AG04450 (cell line): ENCODE measurements at regions not wholly inside any gene's neighbourhood (a gene's known extent, or its start where the extent isn't known, plus 50 kb on each side); places are given as distances from the start of the nearest gene placed in this dataset.

ENCODE experiments used
- CTCF ChIA-PET: fragments of 300-600, 350-600 bp; formaldehyde crosslinking; extraction: SDS; loops from one replicate; lab custom pipeline; 2022; ENCODE audit warnings: antibody characterized with exemption, inconsistent platforms; lab: Charles Lee
- POLR2A ChIA-PET: fragments of 350-600 bp; formaldehyde crosslinking; extraction: SDS; loops from one replicate; lab custom pipeline; 2021; ENCODE audit warnings: antibody characterized with exemption, inconsistent platforms; lab: Yijun Ruan, JAX
- DNase-seq: peaks from one replicate; pipeline ENCODE4 v3.0.0-alpha.2; 2011; ENCODE audit warnings: low read depth, low spot score
- H3K27ac ChIP-seq: one replicate; pipeline ENCODE4 v1.5.1; 2012; ENCODE audit warnings: low read depth, low read length, control low read depth
- H3K27me3 ChIP-seq: one replicate; pipeline ENCODE4 v1.6.0; 2012; ENCODE audit warnings: low read length; ENCODE audit not compliant: control insufficient read depth, insufficient read depth
- H3K4me3 ChIP-seq: 2 replicates; pipeline ENCODE4 v1.5.1; 2011; ENCODE audit warnings: mild to moderate bottlenecking, low read depth, low read length, control low read depth
- H3K9me3 ChIP-seq: 2 replicates; pipeline ENCODE4 v1.5.1; 2012; ENCODE audit warnings: low read length; ENCODE audit not compliant: control insufficient read depth, insufficient read depth
- TF ChIP-seq, protein P1 (sequence below): IDR thresholded peaks from 2 replicates; pipeline ENCODE4 v1.5.1; 2011; ENCODE audit warnings: low read depth, low read length, control low read depth, inconsistent platforms

DNA sequence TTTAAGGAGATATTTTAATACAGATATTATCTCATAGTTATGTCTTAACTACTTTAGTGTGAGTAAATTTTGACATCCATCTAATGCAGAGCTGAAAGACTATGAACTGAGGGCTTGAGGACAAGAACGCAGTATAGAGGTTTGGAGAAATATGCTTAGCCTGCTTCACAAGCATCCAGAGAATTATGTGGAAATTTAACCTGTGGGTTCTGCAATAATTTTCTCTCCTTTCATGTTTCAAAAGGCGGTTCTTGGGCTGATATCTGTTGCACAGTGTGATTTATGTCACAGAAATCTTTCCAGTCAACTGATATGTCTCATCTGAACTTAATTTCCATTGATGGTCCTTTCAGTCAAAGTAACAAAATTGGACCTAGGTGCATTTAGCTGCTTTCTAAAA lies 371.9 kb upstream of the VRK2 start:
- Histone ChIP-seq H3K4me3 (no peak overlapping the region), H3K27me3 (no peaks in the 10 kb centered on the region), H3K27ac (no peak overlapping the region), H3K9me3 (no peaks in the 10 kb centered on the region)
- TF ChIP-seq, protein P1, sequence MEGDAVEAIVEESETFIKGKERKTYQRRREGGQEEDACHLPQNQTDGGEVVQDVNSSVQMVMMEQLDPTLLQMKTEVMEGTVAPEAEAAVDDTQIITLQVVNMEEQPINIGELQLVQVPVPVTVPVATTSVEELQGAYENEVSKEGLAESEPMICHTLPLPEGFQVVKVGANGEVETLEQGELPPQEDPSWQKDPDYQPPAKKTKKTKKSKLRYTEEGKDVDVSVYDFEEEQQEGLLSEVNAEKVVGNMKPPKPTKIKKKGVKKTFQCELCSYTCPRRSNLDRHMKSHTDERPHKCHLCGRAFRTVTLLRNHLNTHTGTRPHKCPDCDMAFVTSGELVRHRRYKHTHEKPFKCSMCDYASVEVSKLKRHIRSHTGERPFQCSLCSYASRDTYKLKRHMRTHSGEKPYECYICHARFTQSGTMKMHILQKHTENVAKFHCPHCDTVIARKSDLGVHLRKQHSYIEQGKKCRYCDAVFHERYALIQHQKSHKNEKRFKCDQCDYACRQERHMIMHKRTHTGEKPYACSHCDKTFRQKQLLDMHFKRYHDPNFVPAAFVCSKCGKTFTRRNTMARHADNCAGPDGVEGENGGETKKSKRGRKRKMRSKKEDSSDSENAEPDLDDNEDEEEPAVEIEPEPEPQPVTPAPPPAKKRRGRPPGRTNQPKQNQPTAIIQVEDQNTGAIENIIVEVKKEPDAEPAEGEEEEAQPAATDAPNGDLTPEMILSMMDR: no peak
- DNase-seq: no peak
- POLR2A ChIA-PET: no interaction called here
- CTCF ChIA-PET: no interaction called here

GRCh38 chr2:57677296-57677695 lies 369.3 kb upstream of the VRK2 start:
- TF ChIP-seq, protein P1: no peak
- DNase-seq: no peak
- Histone ChIP-seq H3K27ac (no peak overlapping the region), H3K4me3 (no peak overlapping the region), H3K9me3 (no peaks in the 10 kb centered on the region), H3K27me3 (no peaks in the 10 kb centered on the region)
- ChIA-PET POLR2A (no interaction called here), CTCF (no interaction called here)

- TF ChIP-seq, protein P1: no peak
- H3K4me3 ChIP-seq: no peak overlapping the region
- peaks cover 9% of the 10 kb centered on the region for H3K9me3 ChIP-seq
- H3K27ac ChIP-seq: no peak overlapping the region
- no peak for DNase-seq
- POLR2A ChIA-PET: no interaction called here
- CTCF ChIA-PET: no interaction called here
- no peaks in the 10 kb centered on the region for H3K27me3 ChIP-seq
Observed at GRCh38 chr2:57681650-57682049, 365.0 kb upstream of the VRK2 start.

DNA sequence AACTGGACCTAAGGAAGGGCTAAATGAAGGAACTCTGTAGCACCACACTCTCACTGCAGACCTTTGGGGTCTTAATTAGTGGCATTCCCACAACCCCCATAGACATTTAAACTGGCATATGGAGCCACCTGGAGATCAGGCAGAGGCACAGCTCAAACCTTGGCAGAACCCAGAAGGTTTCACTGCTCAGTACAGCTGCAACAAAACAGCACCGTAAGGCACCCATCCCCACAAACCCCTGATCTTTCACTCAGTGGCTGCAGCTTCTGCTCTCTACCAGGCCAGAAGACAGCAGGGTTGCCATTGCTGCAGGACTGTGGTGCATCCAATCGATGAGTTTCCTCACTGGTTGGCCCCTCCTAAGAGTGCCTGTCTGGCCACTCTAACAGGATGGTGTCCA lies 361.6 kb upstream of the VRK2 start:
- no peak for DNase-seq
- Histone ChIP-seq H3K4me3 (no peak overlapping the region), H3K27me3 (no peaks in the 10 kb centered on the region), H3K9me3 (peaks cover 9% of the 10 kb centered on the region), H3K27ac (no peak overlapping the region)
- POLR2A ChIA-PET: no interaction called here
- CTCF ChIA-PET: no interaction called here
- TF ChIP-seq, protein P1: no peak

GRCh38 chr2:57692395-57692794 lies 354.2 kb upstream of the VRK2 start:
- CTCF ChIA-PET: no interaction called here
- TF ChIP-seq, protein P1: no peak
- Histone ChIP-seq H3K27me3 (no peaks in the 10 kb centered on the region), H3K4me3 (no peak overlapping the region), H3K27ac (no peak overlapping the region), H3K9me3 (no peaks in the 10 kb centered on the region)
- no peak for DNase-seq
- POLR2A ChIA-PET: no interaction called here
